PFSK-1 (cell line): ENCODE measurements at regions not wholly inside any gene's neighbourhood (a gene's known extent, or its start where the extent isn't known, plus 50 kb on each side); places are given as distances from the start of the nearest gene placed in this dataset.

Experiments
- FOXP2 ChIP-seq: optimal IDR thresholded peaks from 2 replicates; pipeline ENCODE3; 2011; ENCODE audit warnings: borderline replicate concordance, control low read depth, inconsistent platforms; ENCODE audit not compliant: insufficient read depth; ENCODE audit errors: extremely low read length, extremely low read depth
- POLR2AphosphoS5 ChIP-seq: IDR thresholded peaks from 2 replicates; pipeline ENCODE4 v1.6.1; 2012; ENCODE audit warnings: low read depth, mild to moderate bottlenecking, control low read depth, low read length, moderate library complexity
- REST ChIP-seq, 2 experiments: IDR thresholded peaks; 2 replicates each; pipeline versions ENCODE4 v1.6.1 to v1.8.0; 2011 to 2012; ENCODE audit warnings: low read depth in 2 of 2, low read length in 2 of 2, control low read depth in 1 of 2, inconsistent platforms in 1 of 2, mild to moderate bottlenecking in 1 of 2, moderate library complexity in 1 of 2; ENCODE audit not compliant: insufficient read depth in 1 of 2
- SIN3A ChIP-seq: IDR thresholded peaks from 2 replicates; pipeline ENCODE4 v1.6.1; 2012; ENCODE audit warnings: mild to moderate bottlenecking, low read length, moderate library complexity, borderline replicate concordance; ENCODE audit not compliant: insufficient read depth
- TAF1 ChIP-seq: IDR thresholded peaks from 2 replicates; pipeline ENCODE4 v1.6.1; 2012; ENCODE audit warnings: low read length, control low read depth, borderline replicate concordance; ENCODE audit not compliant: insufficient read depth

DNA sequence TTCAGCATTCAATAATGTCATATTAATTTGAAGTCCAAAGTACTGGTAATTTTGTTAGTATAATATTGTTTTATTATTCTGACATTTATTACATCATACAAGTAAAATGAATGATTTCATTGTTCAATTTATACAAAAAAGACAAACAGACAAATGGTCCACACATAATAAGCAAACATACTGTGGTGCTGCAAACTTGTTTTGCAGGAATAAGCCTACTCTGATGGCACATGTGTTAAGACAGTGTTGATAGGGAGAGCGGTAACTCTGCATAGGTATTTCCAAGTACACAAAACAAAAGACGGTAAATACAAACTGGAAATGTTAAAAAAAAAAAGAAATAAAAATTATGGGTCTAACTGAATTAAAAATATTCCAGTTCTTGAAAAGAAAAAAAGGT lies 59.7 kb upstream of the DPYD start:
- no peak for TF ChIP-seq REST (IDR thresholded peaks at IDR 0.05; ENCODE audit: insufficient read depth in 1 of 2, low read depth in 2 of 2, low read length in 2 of 2)
- TF ChIP-seq SIN3A, result no peak
- TF ChIP-seq POLR2AphosphoS5, result no peak
- TF ChIP-seq FOXP2, result no peak
- no peak for TF ChIP-seq TAF1

DNA sequence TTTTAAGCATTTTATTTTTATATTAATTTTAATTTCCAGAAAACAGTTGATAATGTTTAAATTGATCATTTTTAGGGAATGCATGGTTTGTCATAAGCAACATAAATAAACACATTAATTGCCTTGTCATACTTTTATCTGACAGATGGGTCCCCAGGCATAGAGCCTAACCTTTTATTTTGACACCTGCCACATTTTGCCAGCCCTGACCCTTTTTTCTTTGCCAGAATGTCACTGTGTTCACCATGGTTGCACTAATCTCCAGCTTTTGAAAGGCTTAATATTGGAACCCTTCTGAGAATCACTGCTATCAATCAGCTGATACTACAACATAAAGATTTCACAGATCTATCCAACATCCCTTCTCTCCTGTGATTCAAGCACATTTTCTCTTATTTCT lies 56.0 kb upstream of the DPYD start:
- TF ChIP-seq FOXP2 (no peak), SIN3A (no peak), POLR2AphosphoS5 (no peak)
